GM10266 (cell line): ENCODE measurements at regions not wholly inside any gene's neighbourhood (a gene's known extent, or its start where the extent isn't known, plus 50 kb on each side); places are given as distances from the start of the nearest gene placed in this dataset.

Experiments
- DNase-seq: peaks from one replicate; pipeline ENCODE4 v3.0.0; 2012; ENCODE audit errors: extremely low spot score
- CTCF ChIP-seq: IDR thresholded peaks from 2 replicates; pipeline ENCODE4 v1.5.1; 2012; ENCODE audit warnings: mild to moderate bottlenecking, low read depth; ENCODE audit not compliant: control insufficient read depth, insufficient read depth; ENCODE audit errors: missing control alignments

DNA sequence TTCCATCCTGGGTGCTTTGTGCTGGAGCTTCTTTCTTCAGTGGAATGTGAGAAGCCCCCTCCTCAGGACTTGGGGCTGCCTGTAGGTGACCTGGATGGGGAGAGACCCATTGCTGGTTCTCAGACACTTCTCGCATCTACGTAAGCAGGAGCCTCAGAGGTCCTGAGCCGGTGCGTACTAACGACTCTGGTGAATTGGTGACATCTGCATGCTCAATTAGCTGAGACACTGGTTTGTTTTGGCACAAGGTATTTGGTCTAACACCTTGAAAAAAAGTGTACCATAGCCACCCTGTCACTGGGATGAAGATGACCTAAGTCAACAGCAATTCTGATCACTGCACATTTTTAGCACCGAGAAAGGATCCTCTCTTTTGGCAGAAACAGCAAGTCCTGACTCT lies 57.7 kb downstream of the LRRC30 start:
- DNase-seq = no peak
- TF ChIP-seq CTCF = no peak

GRCh38 chr18:7290077-7290476 lies 59.2 kb downstream of the LRRC30 start:
- DNase-seq = no peak
- TF ChIP-seq CTCF = no peak

DNA sequence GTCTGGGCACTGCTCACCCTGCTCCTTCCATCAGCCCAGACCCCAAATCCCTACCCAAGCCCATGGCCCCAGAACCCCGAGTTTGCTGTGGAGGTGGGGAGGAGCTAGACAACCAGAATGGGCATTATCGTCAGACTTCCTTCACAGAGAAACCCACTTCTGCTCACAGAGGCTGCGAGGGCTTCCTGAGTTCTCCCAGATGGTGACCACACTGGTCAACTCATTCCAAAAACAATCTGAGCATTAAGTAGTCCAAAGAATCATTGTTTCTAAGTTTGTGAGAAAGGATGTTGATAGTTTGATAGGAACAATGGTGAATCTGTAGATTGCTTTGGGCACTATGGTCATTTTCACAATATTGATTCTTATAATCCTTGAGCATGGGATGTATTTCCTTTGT lies 60.2 kb downstream of the LRRC30 start:
- no peak for TF ChIP-seq CTCF
- DNase-seq = no peak

GRCh38 chr18:7298149-7298548 lies 67.3 kb downstream of the LRRC30 start:
- DNase-seq = no peak
- no peak for TF ChIP-seq CTCF

- TF ChIP-seq CTCF = no peak
These were observed 70.2 kb downstream of the LRRC30 start for GRCh38 chr18:7301094-7301493.

GRCh38 chr18:7303316-7304060 lies 72.6 kb downstream of the LRRC30 start:
- no peak for TF ChIP-seq CTCF
- no peak for DNase-seq

More at GRCh38 chr18:7301094-7301493, 70.2 kb downstream of the LRRC30 start:
- DNase-seq = no peak

DNA sequence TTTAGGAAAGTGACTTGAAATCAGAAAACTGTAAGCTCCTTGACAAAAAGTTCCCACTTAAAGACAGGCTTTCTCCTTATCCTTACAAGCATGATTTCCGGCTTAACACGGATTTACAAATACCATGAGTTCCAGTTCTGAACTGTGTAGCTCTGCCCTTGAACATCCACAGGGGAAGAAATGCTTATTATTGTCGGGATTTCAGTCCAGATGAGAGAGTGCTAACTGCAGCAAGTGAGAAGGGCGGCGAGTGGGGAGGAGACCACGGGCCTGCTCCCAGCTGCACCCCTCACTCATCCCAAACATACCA lies 73.1 kb downstream of the LRRC30 start:
- TF ChIP-seq CTCF = no peak
- DNase-seq = no peak
